BLaER1 (cell line): ENCODE measurements at regions not wholly inside any gene's neighbourhood (a gene's known extent, or its start where the extent isn't known, plus 50 kb on each side); places are given as distances from the start of the nearest gene placed in this dataset.

Experiments
- H3K27ac ChIP-seq: shearing (Covaris generic); formaldehyde crosslinking; 2 replicates; pipeline ENCODE4 v1.8.1; 2022
- H3K27me3 ChIP-seq: shearing (Covaris generic); formaldehyde crosslinking; 2 replicates; pipeline ENCODE4 v1.8.1; 2022
- H3K36me3 ChIP-seq: shearing (Covaris generic); formaldehyde crosslinking; 2 replicates; pipeline ENCODE4 v1.8.1; 2022
- H3K4me1 ChIP-seq: shearing (Covaris generic); formaldehyde crosslinking; 2 replicates; pipeline ENCODE4 v1.8.1; 2022
- H3K4me2 ChIP-seq: shearing (Covaris generic); formaldehyde crosslinking; 2 replicates; pipeline ENCODE4 v1.8.1; 2022
- H3K4me3 ChIP-seq: shearing (Covaris generic); formaldehyde crosslinking; 2 replicates; pipeline ENCODE4 v1.8.1; 2022
- H3K9ac ChIP-seq: shearing (Covaris generic); formaldehyde crosslinking; 2 replicates; pipeline ENCODE4 v1.8.1; 2022
- H3K9me3 ChIP-seq: shearing (Covaris generic); formaldehyde crosslinking; 2 replicates; pipeline ENCODE4 v1.8.1; 2022
- H4K20me1 ChIP-seq: shearing (Covaris generic); formaldehyde crosslinking; 2 replicates; pipeline ENCODE4 v1.8.1; 2022
- Cebpa-rat ChIP-seq: shearing (Covaris generic); IDR thresholded peaks from 2 replicates; pipeline ENCODE4 v1.8.1; 2022

DNA sequence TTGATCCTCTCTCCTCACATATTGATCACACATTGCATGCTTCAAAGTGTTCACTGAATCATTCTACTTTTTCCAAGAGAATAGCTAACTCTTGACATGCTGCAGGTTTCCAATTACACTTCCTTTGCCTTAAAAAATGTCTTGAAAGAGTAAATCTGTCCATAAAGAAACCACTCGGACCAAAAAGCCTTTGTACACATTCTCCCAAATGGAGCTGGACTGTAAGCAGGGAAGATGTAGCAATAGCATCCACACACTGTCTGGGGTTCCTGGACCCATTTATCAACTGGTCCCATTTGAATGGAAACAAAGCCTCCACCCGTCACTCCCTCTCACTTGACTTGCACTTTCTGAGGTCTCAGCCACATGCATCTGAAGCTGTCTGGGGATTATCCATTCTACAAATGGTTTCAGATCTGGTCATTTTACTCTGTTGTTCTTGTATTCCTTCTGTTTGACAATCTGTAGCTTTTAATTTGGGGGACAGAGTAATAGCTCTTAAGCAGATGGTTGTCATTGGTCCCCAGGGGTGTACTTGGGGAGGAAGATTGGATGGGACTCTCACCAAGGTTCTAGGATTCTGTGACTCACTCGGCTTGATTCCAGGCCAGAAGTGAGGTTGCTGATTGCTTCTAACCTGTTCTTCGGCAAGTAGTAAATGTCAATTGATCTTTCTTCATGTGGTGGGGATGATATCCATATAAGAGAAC lies 203.5 kb downstream of the HIBADH start:
- Histone ChIP-seq H3K4me1 (no peaks in the 10 kb centered on the region), H3K4me3 (no peak overlapping the region), H4K20me1 (no peaks in the 10 kb centered on the region), H3K36me3 (no peaks in the 10 kb centered on the region), H3K9me3 (no peaks in the 10 kb centered on the region), H3K27ac (no peak overlapping the region), H3K4me2 (no peak overlapping the region), H3K9ac (no peak overlapping the region), H3K27me3 (no peaks in the 10 kb centered on the region)
- no peak for TF ChIP-seq Cebpa-rat

DNA sequence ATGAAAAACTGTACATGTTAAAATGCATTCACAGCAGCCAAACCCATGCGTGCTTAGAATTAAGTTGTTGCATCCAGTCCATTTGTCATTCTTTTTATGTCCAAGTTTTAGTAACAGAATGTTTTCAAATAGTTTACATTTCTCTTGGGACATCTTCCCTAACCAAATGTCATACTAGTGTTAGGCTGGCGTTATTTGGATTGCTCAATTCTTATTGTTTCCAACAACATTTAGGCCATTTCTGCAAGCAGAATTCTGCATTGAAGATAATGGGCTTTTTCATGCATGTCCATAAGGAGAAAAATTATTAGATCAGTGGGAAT lies 203.0 kb downstream of the HIBADH start:
- no peaks in the 10 kb centered on the region for H3K4me1 ChIP-seq
- no peaks in the 10 kb centered on the region for H4K20me1 ChIP-seq
- H3K36me3 ChIP-seq: no peaks in the 10 kb centered on the region
- no peaks in the 10 kb centered on the region for H3K9me3 ChIP-seq
- no peak overlapping the region for H3K27ac ChIP-seq
- H3K4me2 ChIP-seq: no peak overlapping the region
- no peak overlapping the region for H3K9ac ChIP-seq
- TF ChIP-seq Cebpa-rat: no peak
- no peak overlapping the region for H3K4me3 ChIP-seq
- H3K27me3 ChIP-seq: no peaks in the 10 kb centered on the region

DNA sequence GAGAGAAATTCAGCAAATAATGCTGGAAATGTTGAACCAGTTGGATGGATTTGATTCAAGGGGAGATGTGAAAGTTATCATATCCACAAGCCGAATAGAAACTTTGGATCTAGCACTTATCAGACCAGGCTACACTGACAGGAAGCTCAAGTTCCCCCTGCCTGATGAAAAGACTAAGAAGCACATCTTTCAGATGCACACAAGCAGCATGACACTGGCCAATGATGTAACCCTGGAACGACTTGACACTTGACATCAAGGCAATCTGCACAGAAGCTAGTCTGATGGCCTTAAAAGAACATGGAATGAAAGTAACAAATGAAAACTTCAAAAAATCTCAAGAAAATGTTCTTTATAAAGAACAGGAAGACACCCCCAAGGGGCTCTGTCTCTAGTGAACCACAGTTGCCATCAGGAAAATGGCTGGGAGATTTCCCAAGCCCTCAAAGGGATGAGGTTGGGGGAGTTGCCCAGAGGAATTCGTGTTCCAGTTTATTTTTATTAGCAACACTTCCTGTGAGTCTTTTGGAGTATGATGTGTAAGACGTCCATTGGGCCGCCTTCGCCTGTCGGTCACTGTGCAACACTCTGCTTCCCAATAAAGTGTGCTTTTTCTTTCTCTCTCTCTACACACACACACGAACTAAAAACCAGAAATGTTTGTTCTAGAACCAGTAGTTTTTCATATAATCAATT lies 200.0 kb downstream of the HIBADH start:
- Histone ChIP-seq H3K36me3 (no peaks in the 10 kb centered on the region), H3K4me3 (no peak overlapping the region), H3K27ac (no peak overlapping the region), H3K9ac (no peak overlapping the region), H3K4me1 (no peaks in the 10 kb centered on the region), H3K27me3 (no peaks in the 10 kb centered on the region), H3K4me2 (no peak overlapping the region), H3K9me3 (no peaks in the 10 kb centered on the region), H4K20me1 (no peaks in the 10 kb centered on the region)
- no peak for TF ChIP-seq Cebpa-rat

DNA sequence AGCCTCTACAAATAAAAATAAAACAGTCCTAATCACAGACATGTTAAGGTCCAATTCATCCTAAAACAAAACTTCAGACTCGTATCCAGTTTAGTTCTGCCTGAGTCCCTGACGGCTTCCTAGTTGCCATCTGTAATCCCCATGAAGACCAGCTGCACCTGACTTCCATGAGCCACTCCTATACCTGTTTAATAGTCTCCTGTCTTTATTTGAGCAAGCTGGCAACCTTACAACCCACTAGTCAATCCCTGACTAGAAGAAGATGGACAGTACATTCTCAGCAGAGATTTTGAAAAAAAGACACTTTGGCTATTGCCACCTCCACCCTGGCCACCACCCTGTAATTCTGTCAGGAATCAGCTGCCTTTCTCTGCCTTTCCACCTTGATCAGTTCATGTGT lies 197.7 kb downstream of the HIBADH start:
- no peaks in the 10 kb centered on the region for H3K9me3 ChIP-seq
- TF ChIP-seq Cebpa-rat: no peak
- no peaks in the 10 kb centered on the region for H3K4me1 ChIP-seq
- H3K4me3 ChIP-seq: no peak overlapping the region
- no peak overlapping the region for H3K27ac ChIP-seq
- H3K27me3 ChIP-seq: no peaks in the 10 kb centered on the region
- no peaks in the 10 kb centered on the region for H4K20me1 ChIP-seq
- no peaks in the 10 kb centered on the region for H3K36me3 ChIP-seq
- no peak overlapping the region for H3K9ac ChIP-seq
- no peak overlapping the region for H3K4me2 ChIP-seq

DNA sequence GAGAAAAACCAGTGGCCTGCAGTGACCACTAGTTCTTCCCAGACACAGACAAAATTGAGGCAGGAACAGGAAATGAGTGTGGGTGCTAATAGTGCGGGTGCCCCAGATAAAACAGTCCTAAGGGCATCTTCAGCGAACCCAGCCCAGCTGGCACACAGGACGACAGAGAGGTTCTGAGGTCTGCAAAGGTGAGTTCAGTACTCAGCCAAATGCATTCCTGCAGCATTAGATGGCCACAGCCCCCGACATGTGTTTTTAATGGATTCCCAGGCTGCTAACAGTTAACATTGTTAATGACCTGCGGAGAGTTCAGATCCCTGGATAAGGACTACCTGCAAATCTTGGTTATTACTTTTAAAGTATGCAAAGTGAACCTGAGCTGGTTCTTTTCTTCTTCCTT lies 196.0 kb downstream of the HIBADH start:
- H3K36me3 ChIP-seq: no peaks in the 10 kb centered on the region
- no peak overlapping the region for H3K4me3 ChIP-seq
- H3K27ac ChIP-seq: no peak overlapping the region
- no peak for TF ChIP-seq Cebpa-rat
- no peaks in the 10 kb centered on the region for H3K4me1 ChIP-seq
- no peaks in the 10 kb centered on the region for H3K9me3 ChIP-seq
- no peaks in the 10 kb centered on the region for H4K20me1 ChIP-seq
- H3K9ac ChIP-seq: no peak overlapping the region
- H3K27me3 ChIP-seq: no peaks in the 10 kb centered on the region
- no peak overlapping the region for H3K4me2 ChIP-seq

DNA sequence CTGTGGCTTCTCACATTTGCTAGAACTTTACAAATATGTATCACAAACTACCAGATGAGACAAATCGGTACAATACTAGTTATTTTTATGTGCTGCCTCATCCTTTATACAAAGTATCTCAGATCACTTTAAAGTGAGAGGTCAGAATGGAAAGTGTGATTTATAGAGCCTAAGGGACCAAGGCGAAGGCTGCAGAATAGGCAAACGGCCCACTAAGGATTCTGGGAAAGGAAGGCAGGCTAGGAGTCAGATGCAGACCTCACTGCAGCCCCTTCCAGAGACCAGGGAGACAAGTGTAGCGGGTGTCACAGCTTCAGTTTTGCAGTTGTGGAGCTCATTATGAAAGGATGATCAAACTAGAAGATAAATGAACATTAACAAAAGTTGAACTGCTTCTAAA lies 190.6 kb downstream of the HIBADH start:
- no peaks in the 10 kb centered on the region for H3K27me3 ChIP-seq
- H3K4me2 ChIP-seq: no peak overlapping the region
- H3K36me3 ChIP-seq: no peaks in the 10 kb centered on the region
- TF ChIP-seq Cebpa-rat: no peak
- H3K27ac ChIP-seq: no peak overlapping the region
- H3K4me3 ChIP-seq: no peak overlapping the region
- H3K9me3 ChIP-seq: no peaks in the 10 kb centered on the region
- no peaks in the 10 kb centered on the region for H4K20me1 ChIP-seq
- H3K4me1 ChIP-seq: no peaks in the 10 kb centered on the region
- H3K9ac ChIP-seq: no peak overlapping the region
